Prostate gland (tissue), 2 donors: ENCODE measurements at regions not wholly inside any gene's neighbourhood (a gene's known extent, or its start where the extent isn't known, plus 50 kb on each side); places are given as distances from the start of the nearest gene placed in this dataset.

Experiments
- DNase-seq: peaks from one replicate; pipeline ENCODE4 v3.0.0-alpha.2; 2019; ENCODE audit warnings: low spot score
- H3K27ac ChIP-seq, 2 donors: fragments of 200-600 bp; sonication (generic); 2 replicates each; pipeline ENCODE4 v1.5.1; 2017 to 2019
- H3K27me3 ChIP-seq: fragments of 200-600 bp; sonication (generic); replicated peaks from 2 replicates; pipeline ENCODE4 v1.5.1; 2019; ENCODE audit not compliant: insufficient read depth
- H3K36me3 ChIP-seq, 2 donors: fragments of 200-600 bp; sonication (generic); 1 replicate in 1 of 2; 2 replicates in 1 of 2; pipeline versions ENCODE4 v1.5.1 to v1.8.1; 2017 to 2019
- H3K4me1 ChIP-seq: fragments of 200-600 bp; sonication (generic); replicated peaks from 2 replicates; pipeline ENCODE4 v1.5.1; 2019
- H3K4me3 ChIP-seq, 2 donors: fragments of 200-600 bp; sonication (generic); 2 replicates each; pipeline ENCODE4 v1.5.1; 2017 to 2019
- H3K9me3 ChIP-seq: fragments of 200-600 bp; sonication (generic); 2 replicates; pipeline ENCODE4 v1.5.1; 2017
- POLR2A ChIP-seq: fragments of 450-650 bp; IDR thresholded peaks from one replicate; pipeline ENCODE4 v1.6.1; 2016; ENCODE audit warnings: antibody characterized with exemption, mild to moderate bottlenecking
- POLR2AphosphoS5 ChIP-seq: sonication (generic); formaldehyde crosslinking; IDR thresholded peaks from one replicate; pipeline ENCODE4 v1.6.1; 2017; ENCODE audit warnings: antibody characterized with exemption
- WGBS: methylation state at CpG from one replicate; pipeline ENCODE4 v1.1.5; 2018; 5-methylcytosine and 5-hydroxymethylcytosine counted together
- intact Hi-C: fragments of 100-400 bp; cut with DNase I; formaldehyde crosslinking; loops from one replicate; pipeline ENCODE4 v1.14.2; 2022
- TF ChIP-seq, protein P1 (sequence below), 4 experiments: fragments of 200-600 bp in 2 of 4; fragments of 450-650 bp in 2 of 4; sonication (generic) in 2 of 4; IDR thresholded peaks; 1 replicate in 3 of 4; 2 replicates in 1 of 4; pipeline ENCODE4 v1.5.1; 2016 to 2019; ENCODE audit warnings: antibody characterized with exemption in 4 of 4, mild to moderate bottlenecking in 2 of 4, moderate library complexity in 2 of 4

GRCh38 chr3:76043746-76044145 lies 258.4 kb upstream of the ZNF717 start:
- Histone ChIP-seq H3K4me1 (no peaks in the 10 kb centered on the region), H3K4me3 (no peak overlapping the region), H3K36me3 (no peaks in the 10 kb centered on the region), H3K27ac (no peak overlapping the region), H3K27me3 (no peaks in the 10 kb centered on the region), H3K9me3 (no peaks in the 10 kb centered on the region)
- WGBS = 93% methylated on average over 2 of the region's 2 CpGs
- TF ChIP-seq POLR2AphosphoS5 (no peak), POLR2A (no peak)
- TF ChIP-seq, protein P1, sequence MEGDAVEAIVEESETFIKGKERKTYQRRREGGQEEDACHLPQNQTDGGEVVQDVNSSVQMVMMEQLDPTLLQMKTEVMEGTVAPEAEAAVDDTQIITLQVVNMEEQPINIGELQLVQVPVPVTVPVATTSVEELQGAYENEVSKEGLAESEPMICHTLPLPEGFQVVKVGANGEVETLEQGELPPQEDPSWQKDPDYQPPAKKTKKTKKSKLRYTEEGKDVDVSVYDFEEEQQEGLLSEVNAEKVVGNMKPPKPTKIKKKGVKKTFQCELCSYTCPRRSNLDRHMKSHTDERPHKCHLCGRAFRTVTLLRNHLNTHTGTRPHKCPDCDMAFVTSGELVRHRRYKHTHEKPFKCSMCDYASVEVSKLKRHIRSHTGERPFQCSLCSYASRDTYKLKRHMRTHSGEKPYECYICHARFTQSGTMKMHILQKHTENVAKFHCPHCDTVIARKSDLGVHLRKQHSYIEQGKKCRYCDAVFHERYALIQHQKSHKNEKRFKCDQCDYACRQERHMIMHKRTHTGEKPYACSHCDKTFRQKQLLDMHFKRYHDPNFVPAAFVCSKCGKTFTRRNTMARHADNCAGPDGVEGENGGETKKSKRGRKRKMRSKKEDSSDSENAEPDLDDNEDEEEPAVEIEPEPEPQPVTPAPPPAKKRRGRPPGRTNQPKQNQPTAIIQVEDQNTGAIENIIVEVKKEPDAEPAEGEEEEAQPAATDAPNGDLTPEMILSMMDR (IDR thresholded peaks at IDR 0.05) = no peak
- intact Hi-C loops = no loop called here
- DNase-seq = no peak

DNA sequence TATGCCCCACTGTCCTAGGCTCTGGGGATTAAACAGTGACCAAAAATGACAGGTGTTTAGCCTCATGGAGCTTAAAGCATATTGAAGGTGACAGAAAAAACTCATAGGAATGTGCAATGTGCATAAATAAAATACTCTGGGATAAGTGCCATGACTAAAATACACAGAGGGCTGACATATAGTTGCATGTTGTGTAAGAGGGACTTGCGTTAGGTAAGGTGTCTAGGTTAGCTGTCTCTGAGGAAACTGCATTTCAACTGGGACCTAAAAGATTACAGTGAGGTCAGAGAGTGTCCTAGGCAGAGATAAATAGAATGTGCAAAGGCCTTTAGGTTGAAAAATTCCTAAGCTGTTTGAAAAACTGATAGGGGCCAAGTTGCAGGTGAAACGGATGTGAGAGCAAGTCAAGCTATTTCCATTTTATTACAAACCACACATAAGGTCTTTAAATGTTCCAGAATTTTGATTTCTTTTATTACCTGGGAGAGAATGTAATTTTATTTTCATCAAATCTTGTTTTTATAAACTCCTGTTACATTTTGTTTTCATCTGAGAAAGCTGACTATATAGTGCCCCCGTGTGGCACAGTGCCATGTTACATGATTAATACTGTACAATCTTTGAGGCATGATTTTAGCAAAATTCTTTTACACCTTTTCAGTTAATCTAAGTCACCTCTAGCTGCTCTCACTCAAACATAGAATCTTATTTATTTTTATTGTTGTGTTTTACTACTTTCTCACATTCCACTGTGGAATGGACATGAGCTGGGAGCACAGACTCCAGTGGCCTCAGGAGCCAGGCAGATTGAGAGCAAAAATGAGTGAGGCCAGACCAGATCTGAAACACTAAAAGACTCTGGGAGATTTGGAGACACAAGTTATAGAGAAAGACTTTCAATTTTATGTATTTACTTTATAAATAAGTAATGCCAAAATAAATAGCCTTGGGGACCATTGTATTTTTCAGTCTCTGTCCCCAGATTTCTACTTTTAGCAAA lies 259.6 kb upstream of the ZNF717 start:
- DNase-seq = peak; percentile 14
- Histone ChIP-seq H3K9me3 (no peaks in the 10 kb centered on the region), H3K36me3 (no peaks in the 10 kb centered on the region), H3K4me3 (no peak overlapping the region), H3K4me1 (no peaks in the 10 kb centered on the region), H3K27ac (no peak overlapping the region), H3K27me3 (no peaks in the 10 kb centered on the region)
- intact Hi-C loops = no loop called here
- WGBS = 40% methylated on average over 3 of the region's 3 CpGs
- no peak for TF ChIP-seq POLR2A
- TF ChIP-seq, protein P1 (IDR thresholded peaks at IDR 0.05) = peak in 2 of 4 experiments; percentile 23 to 29
- TF ChIP-seq POLR2AphosphoS5 = peak; percentile 6

DNA sequence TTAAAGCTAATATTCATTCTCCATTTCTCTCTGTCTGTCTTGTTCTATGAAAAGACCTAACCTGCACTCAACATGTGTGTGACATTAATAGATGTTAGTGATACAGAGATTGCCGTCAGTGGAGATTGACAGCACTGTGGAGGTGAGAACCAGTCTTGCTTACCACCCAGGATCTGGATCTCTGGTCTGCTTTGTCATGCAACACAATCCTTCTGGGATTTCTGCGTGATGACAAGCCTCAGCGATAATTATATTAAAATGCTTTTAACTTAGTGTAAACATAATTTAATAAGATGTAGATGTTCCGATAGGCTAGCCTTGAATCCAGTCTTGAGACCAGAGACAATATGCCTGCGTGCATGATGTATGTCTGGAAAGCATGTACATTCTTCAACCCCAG lies 262.0 kb upstream of the ZNF717 start:
- no peaks in the 10 kb centered on the region for H3K27me3 ChIP-seq
- TF ChIP-seq POLR2AphosphoS5 (no peak), POLR2A (no peak)
- TF ChIP-seq, protein P1 (IDR thresholded peaks at IDR 0.05) = no peak
- H3K4me1 ChIP-seq = no peaks in the 10 kb centered on the region
- no peak overlapping the region for H3K4me3 ChIP-seq
- H3K9me3 ChIP-seq = no peaks in the 10 kb centered on the region
- H3K36me3 ChIP-seq = no peaks in the 10 kb centered on the region
- 63% methylated on average over 5 of the region's 5 CpGs for WGBS
- intact Hi-C loops = no loop called here
- DNase-seq = no peak
- H3K27ac ChIP-seq = no peak overlapping the region

- no peaks in the 10 kb centered on the region for H3K27me3 ChIP-seq
- H3K4me1 ChIP-seq = no peaks in the 10 kb centered on the region
- no peaks in the 10 kb centered on the region for H3K9me3 ChIP-seq
- TF ChIP-seq POLR2AphosphoS5 = no peak
- TF ChIP-seq, protein P1 (IDR thresholded peaks at IDR 0.05) = no peak
- no peak for TF ChIP-seq POLR2A
- intact Hi-C loops = no loop called here
- WGBS = 78% methylated on average over 2 of the region's 2 CpGs
- DNase-seq = no peak
- no peak overlapping the region for H3K27ac ChIP-seq
- no peak overlapping the region for H3K4me3 ChIP-seq
- H3K36me3 ChIP-seq = no peaks in the 10 kb centered on the region
Measured at GRCh38 chr3:76049776-76050175, 264.4 kb upstream of the ZNF717 start.

DNA sequence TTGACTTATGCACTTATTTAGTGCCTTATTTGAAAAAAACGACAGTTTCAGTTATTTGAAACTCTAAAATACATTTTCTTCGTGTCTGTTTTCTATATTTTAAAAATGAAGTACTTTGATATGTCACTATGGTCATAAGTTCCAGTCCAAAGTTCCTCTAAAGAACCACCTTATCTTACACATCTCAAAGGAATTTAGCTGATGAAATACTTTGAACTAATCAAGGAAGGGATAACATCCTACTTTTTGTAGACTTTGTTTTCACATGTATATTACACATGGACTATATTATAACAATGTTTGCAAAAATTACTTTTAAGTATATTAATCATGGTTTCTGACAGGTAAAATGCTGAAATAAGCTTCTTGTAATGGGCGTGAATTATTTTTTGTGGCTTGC lies 265.8 kb upstream of the ZNF717 start:
- Histone ChIP-seq H3K36me3 (no peaks in the 10 kb centered on the region), H3K27me3 (no peaks in the 10 kb centered on the region), H3K9me3 (no peaks in the 10 kb centered on the region), H3K27ac (no peak overlapping the region), H3K4me1 (no peaks in the 10 kb centered on the region), H3K4me3 (no peak overlapping the region)
- intact Hi-C loops = no loop called here
- WGBS = 85% methylated on average over 3 of the region's 3 CpGs
- TF ChIP-seq, protein P1 (IDR thresholded peaks at IDR 0.05) = no peak
- no peak for TF ChIP-seq POLR2AphosphoS5
- no peak for TF ChIP-seq POLR2A
- no peak for DNase-seq
